LNCAP (cell line): ENCODE measurements at regions not wholly inside any gene's neighbourhood (a gene's known extent, or its start where the extent isn't known, plus 50 kb on each side); places are given as distances from the start of the nearest gene placed in this dataset.

Experiments
- TF ChIP-seq, protein P1 (sequence below): fragments of 450-650 bp; IDR thresholded peaks from 2 replicates; pipeline ENCODE4 v1.5.1; 2017; ENCODE audit warnings: mild to moderate bottlenecking

DNA sequence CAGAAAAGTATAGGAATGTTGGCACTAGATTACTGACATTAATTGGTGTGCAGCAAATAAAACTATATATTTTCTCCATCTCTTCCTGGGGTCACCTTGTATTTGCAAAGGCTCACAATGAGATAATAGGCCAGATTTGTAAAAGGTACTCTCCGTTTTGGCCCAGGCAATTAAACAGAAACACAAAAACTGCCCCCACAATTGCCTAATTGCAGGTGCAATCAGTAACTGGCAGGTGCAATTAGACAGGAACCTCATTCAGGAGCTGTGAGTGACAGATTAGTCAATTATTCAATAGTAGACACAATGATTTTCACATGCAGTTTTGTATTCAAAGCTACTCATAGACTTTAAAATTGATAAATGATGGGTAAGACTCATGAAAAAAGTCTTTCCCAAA, 451.4 kb upstream of the ID2 start:
- TF ChIP-seq, protein P1, sequence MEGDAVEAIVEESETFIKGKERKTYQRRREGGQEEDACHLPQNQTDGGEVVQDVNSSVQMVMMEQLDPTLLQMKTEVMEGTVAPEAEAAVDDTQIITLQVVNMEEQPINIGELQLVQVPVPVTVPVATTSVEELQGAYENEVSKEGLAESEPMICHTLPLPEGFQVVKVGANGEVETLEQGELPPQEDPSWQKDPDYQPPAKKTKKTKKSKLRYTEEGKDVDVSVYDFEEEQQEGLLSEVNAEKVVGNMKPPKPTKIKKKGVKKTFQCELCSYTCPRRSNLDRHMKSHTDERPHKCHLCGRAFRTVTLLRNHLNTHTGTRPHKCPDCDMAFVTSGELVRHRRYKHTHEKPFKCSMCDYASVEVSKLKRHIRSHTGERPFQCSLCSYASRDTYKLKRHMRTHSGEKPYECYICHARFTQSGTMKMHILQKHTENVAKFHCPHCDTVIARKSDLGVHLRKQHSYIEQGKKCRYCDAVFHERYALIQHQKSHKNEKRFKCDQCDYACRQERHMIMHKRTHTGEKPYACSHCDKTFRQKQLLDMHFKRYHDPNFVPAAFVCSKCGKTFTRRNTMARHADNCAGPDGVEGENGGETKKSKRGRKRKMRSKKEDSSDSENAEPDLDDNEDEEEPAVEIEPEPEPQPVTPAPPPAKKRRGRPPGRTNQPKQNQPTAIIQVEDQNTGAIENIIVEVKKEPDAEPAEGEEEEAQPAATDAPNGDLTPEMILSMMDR = no peak

DNA sequence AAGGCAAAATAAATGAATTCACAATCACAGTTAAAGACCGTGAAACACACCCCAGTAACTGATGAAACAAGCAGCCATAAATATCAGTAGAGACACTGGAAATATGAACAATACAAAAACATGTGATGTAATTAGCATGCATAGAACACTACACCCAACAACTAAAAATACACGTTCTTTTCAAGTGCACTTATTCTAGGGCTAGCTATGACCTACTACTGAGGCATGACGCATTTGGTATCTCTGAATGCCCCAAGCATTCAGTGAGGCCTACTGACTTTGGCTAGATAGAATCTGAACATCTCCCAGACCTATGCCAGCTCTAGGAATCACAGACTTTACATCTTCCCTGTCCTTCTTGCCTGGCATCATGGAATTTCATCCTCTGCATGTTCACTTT, 450.0 kb upstream of the ID2 start:
- TF ChIP-seq, protein P1 = no peak

DNA sequence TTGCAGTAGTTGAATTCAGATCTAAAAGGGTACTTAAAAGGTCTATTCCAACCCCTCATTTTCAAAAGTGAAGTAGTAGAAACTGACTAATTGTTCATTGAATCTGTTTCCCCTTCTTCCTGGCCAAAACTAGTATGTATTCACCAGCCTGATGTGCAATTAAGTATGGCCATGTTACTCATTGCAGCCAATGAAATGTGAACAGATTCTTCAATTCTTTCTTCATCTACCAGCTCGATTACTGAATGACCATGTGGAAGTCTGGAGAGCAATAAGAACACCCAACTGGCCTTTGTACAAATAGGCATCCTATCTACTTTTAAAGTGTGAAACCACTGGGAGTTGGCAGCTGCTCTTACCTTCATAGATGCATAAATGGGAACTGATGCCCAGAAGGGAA, 449.0 kb upstream of the ID2 start:
- TF ChIP-seq, protein P1 = no peak

DNA sequence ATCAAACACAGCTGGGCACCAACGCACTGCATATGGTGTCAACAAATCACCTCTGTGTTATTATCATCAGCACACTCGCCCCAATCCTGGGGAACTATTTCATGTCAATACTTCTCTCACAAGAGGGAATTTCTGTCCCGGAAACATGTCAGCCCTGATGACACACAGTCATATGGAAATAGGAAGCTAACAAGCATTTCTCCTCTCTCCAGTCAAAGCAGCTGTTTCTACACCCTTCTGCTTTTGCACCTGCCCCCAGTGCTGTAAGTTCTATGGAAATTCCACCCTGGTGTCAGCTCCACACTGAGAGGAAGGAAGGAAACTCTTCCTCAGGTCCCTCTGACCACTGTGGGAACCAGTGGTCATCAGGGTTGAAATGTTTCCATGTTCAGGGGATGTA, 447.6 kb upstream of the ID2 start:
- TF ChIP-seq, protein P1 = no peak

DNA sequence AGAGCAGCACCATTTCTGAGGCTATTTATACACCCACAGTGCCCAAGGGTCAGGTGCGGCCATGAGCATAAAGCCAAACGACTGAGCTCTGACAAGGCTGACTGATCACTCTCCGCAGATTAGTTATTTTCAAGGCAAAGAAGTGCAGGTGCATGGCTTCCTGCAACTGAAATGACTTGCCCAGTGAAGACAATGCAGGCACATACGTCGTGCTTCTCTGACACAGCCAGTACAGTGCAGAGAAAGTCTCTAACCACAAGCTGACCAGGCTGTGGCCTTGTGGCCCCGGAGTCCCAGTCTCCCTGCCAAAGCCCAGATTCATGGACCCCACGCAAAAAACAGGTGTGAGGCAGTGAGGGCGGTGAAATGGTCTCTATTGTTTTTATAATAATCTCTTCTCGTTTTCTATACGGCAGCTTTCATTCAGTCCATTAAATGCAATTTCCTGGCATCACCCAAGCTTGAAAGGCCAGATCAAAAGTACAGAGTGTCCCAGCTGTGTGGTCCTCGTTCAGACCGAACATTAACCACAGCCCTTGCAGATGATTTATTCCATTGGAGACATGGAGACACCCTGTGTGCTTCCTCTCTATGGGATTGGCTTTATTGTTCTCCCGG, 447.0 kb upstream of the ID2 start:
- TF ChIP-seq, protein P1 = no peak

DNA sequence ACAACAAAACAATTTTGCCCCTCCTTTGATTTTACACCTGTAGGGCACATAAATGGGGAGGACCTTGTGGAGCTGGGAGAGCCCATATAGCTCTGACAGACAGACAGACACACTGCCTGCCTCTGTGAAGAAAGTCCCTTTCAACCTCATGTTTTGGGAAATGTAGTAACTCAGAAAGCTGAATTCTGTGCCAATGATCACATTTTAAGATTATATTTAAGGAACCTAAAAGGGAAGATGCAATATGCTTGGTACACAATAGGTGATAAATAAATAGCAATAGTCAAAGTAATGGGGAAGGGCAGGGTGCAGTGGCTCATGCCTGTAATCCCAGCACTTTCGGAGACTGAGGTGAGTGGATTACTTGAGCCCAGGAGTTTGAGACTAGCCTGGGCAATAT, 446.4 kb upstream of the ID2 start:
- TF ChIP-seq, protein P1 = no peak

DNA sequence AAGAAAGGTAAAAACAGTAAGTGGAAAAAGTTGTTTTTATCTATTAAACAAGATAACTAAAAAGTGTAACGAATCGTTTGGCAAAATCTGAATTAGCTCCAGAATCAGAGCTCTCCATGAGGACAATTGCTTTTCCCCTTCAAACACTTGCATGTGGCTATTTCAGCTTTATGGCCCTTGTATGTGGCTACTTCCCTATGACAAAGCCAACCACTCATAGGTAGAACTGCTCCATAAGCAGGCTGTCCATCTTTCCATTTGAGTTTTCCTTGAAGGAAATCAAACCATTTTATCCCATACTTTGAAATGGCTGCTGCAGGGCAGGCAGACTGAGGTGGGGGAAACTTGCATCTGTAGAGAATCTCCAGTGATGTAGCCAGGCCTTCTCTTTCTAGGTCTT, 445.5 kb upstream of the ID2 start:
- TF ChIP-seq, protein P1 = no peak
